NCI-H2171 (cell line): ENCODE measurements at regions not wholly inside any gene's neighbourhood (a gene's known extent, or its start where the extent isn't known, plus 50 kb on each side); places are given as distances from the start of the nearest gene placed in this dataset.

ENCODE experiments used
- DNase-seq: peaks from one replicate; lab custom pipeline; 2025; lab: John Stamatoyannopoulos, UW

- DNase-seq = no peak
Measured at GRCh38 chr2:23128684-23129292, 256.2 kb upstream of the KLHL29 start.

- DNase-seq = no peak
Measured at GRCh38 chr2:23131066-23131575, 253.9 kb upstream of the KLHL29 start.

- DNase-seq = no peak
Measured at GRCh38 chr2:23132000-23132399, 253.0 kb upstream of the KLHL29 start.

- no peak for DNase-seq
Measured at GRCh38 chr2:23132823-23133595, 252.0 kb upstream of the KLHL29 start.

- no peak for DNase-seq
Measured at GRCh38 chr2:23134726-23135125, 250.3 kb upstream of the KLHL29 start.

GRCh38 chr2:23135481-23136100 is 249.4 kb upstream of the KLHL29 start:
- DNase-seq = no peak

GRCh38 chr2:23137166-23137565 is 247.8 kb upstream of the KLHL29 start:
- no peak for DNase-seq

- no peak for DNase-seq
Measured at GRCh38 chr2:23138701-23139100, 246.3 kb upstream of the KLHL29 start.

- DNase-seq = no peak
Measured at GRCh38 chr2:23145460-23145859, 239.5 kb upstream of the KLHL29 start.

GRCh38 chr2:23146011-23146410 is 239.0 kb upstream of the KLHL29 start:
- DNase-seq = no peak

- DNase-seq = no peak
Measured at GRCh38 chr2:23148342-23148741, 236.6 kb upstream of the KLHL29 start.

- no peak for DNase-seq
Measured at GRCh38 chr2:23149777-23150176, 235.2 kb upstream of the KLHL29 start.

GRCh38 chr2:23153484-23153883 is 231.5 kb upstream of the KLHL29 start:
- no peak for DNase-seq

- DNase-seq = no peak
Measured at GRCh38 chr2:23155022-23155421, 230.0 kb upstream of the KLHL29 start.

GRCh38 chr2:23157812-23158211 is 227.2 kb upstream of the KLHL29 start:
- no peak for DNase-seq

- DNase-seq = no peak
Measured at GRCh38 chr2:23158306-23158705, 226.7 kb upstream of the KLHL29 start.

- no peak for DNase-seq
Measured at GRCh38 chr2:23159746-23160405, 225.1 kb upstream of the KLHL29 start.

- no peak for DNase-seq
Measured at GRCh38 chr2:23164173-23164572, 220.8 kb upstream of the KLHL29 start.

- DNase-seq = no peak
Measured at GRCh38 chr2:23169896-23170295, 215.1 kb upstream of the KLHL29 start.

- DNase-seq = no peak
Measured at GRCh38 chr2:23171108-23171507, 213.9 kb upstream of the KLHL29 start.

- DNase-seq = no peak
Measured at GRCh38 chr2:23178396-23178795, 206.6 kb upstream of the KLHL29 start.

GRCh38 chr2:23183733-23184132 is 201.2 kb upstream of the KLHL29 start:
- DNase-seq = no peak
